GM18507 (cell line): ENCODE measurements at regions not wholly inside any gene's neighbourhood (a gene's known extent, or its start where the extent isn't known, plus 50 kb on each side); places are given as distances from the start of the nearest gene placed in this dataset.

Experiments used
- DNase-seq: peaks from one replicate; pipeline ENCODE4 v3.0.0; 2011; ENCODE audit warnings: low read depth; ENCODE audit not compliant: insufficient read length; ENCODE audit errors: extremely low spot score
- FAIRE-seq: peaks from 2 replicates; lab custom pipeline; 2011; peaks lifted over from hg19 to GRCh38; lab: Jason Lieb, UNC

GRCh38 chr4:136985683-136986082 lies 546.6 kb downstream of the PCDH18 start:
- FAIRE-seq: no peak
- DNase-seq: no peak

GRCh38 chr4:136967069-136967468 lies 565.2 kb downstream of the PCDH18 start:
- DNase-seq (no peak), FAIRE-seq (no peak)

- DNase-seq (no peak), FAIRE-seq (no peak)
Measured at GRCh38 chr4:136965478-136965877, 566.8 kb downstream of the PCDH18 start.

- FAIRE-seq: no peak
- no peak for DNase-seq
Measured at GRCh38 chr4:136962868-136963267, 569.4 kb downstream of the PCDH18 start.

- DNase-seq: no peak
- FAIRE-seq: no peak
Measured at GRCh38 chr4:136946307-136946907, 585.9 kb downstream of the PCDH18 start.

GRCh38 chr4:136939781-136940180 lies 592.5 kb downstream of the PCDH18 start:
- FAIRE-seq: no peak

GRCh38 chr4:136935871-136936270 lies 596.4 kb downstream of the PCDH18 start:
- no peak for FAIRE-seq

More at GRCh38 chr4:136939781-136940180, 592.5 kb downstream of the PCDH18 start:
- DNase-seq: no peak

GRCh38 chr4:136935305-136935704 lies 597.0 kb downstream of the PCDH18 start:
- DNase-seq: no peak
- no peak for FAIRE-seq

More at GRCh38 chr4:136935871-136936270, 596.4 kb downstream of the PCDH18 start:
- no peak for DNase-seq

GRCh38 chr4:136934601-136935000 lies 597.7 kb downstream of the PCDH18 start:
- DNase-seq (no peak), FAIRE-seq (no peak)

- DNase-seq (no peak), FAIRE-seq (no peak)
Measured at GRCh38 chr4:136931781-136932180, 600.5 kb downstream of the PCDH18 start.

GRCh38 chr4:136928957-136929411 lies 603.3 kb downstream of the PCDH18 start:
- FAIRE-seq (no peak), DNase-seq (no peak)

GRCh38 chr4:136927172-136927571 lies 605.1 kb downstream of the PCDH18 start:
- DNase-seq: no peak
- FAIRE-seq: no peak

GRCh38 chr4:136925203-136925602 lies 607.1 kb downstream of the PCDH18 start:
- FAIRE-seq: no peak
- DNase-seq: no peak

- no peak for FAIRE-seq
- no peak for DNase-seq
Measured at GRCh38 chr4:136922066-136922465, 610.2 kb downstream of the PCDH18 start.

GRCh38 chr4:136920092-136920881 lies 612.0 kb downstream of the PCDH18 start:
- DNase-seq (no peak), FAIRE-seq (no peak)

GRCh38 chr4:136918772-136919171 lies 613.5 kb downstream of the PCDH18 start:
- no peak for FAIRE-seq
- no peak for DNase-seq

- DNase-seq (no peak), FAIRE-seq (no peak)
Measured at GRCh38 chr4:136917312-136918110, 614.8 kb downstream of the PCDH18 start.

- FAIRE-seq (no peak), DNase-seq (no peak)
Measured at GRCh38 chr4:136909626-136910025, 622.7 kb downstream of the PCDH18 start.

GRCh38 chr4:136908122-136908521 lies 624.2 kb downstream of the PCDH18 start:
- FAIRE-seq: no peak
- no peak for DNase-seq

- DNase-seq: no peak
- FAIRE-seq: no peak
Measured at GRCh38 chr4:136900696-136901095, 631.6 kb downstream of the PCDH18 start.
